ENCODE measurements at regions not wholly inside any gene's neighbourhood (a gene's known extent, or its start where the extent isn't known, plus 50 kb on each side); places are given as distances from the start of the nearest gene placed in this dataset.

DNA sequence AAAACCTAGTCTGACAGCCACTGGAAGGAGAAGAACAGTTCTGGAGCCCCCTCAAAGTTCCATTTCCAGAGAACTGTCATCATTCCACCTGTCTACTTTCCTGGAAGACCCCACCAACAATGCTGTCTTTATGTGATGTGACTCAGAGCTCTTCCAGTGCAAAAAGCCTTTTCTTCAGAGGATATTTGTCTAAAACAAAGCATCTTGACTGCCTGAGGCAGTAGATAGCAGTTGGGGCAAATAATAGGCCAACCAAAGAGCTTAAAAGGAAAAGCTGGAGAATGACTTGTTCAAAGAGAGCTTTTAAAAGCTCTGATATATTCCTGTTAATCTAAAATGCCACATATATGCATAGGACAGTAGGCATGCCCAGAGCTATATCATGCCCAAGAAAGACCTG lies 62.6 kb downstream of the MIS18A start:
- no peak for DNase-seq
- H3K4me3 ChIP-seq, result no peak overlapping the region
- H3K9me3 ChIP-seq (replicated peaks), result peaks cover 15% of the 10 kb centered on the region
- no peaks in the 10 kb centered on the region for H3K27me3 ChIP-seq (ENCODE audit: low read depth)
- H3K36me3 ChIP-seq, result no peaks in the 10 kb centered on the region
- intact Hi-C loops (cut with micrococcal nuclease), result no loop called here
- TF ChIP-seq, protein P1, sequence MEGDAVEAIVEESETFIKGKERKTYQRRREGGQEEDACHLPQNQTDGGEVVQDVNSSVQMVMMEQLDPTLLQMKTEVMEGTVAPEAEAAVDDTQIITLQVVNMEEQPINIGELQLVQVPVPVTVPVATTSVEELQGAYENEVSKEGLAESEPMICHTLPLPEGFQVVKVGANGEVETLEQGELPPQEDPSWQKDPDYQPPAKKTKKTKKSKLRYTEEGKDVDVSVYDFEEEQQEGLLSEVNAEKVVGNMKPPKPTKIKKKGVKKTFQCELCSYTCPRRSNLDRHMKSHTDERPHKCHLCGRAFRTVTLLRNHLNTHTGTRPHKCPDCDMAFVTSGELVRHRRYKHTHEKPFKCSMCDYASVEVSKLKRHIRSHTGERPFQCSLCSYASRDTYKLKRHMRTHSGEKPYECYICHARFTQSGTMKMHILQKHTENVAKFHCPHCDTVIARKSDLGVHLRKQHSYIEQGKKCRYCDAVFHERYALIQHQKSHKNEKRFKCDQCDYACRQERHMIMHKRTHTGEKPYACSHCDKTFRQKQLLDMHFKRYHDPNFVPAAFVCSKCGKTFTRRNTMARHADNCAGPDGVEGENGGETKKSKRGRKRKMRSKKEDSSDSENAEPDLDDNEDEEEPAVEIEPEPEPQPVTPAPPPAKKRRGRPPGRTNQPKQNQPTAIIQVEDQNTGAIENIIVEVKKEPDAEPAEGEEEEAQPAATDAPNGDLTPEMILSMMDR (IDR thresholded peaks at IDR 0.05; ENCODE audit: borderline replicate concordance), result no peak
- H3K27ac ChIP-seq (replicated peaks), result no peak overlapping the region
- no peaks in the 10 kb centered on the region for H3K4me1 ChIP-seq

GRCh38 chr21:32215306-32215685 lies 63.6 kb downstream of the MIS18A start:
- Histone ChIP-seq H3K4me3 (no peak overlapping the region), H3K36me3 (no peaks in the 10 kb centered on the region), H3K9me3 (replicated peaks) (peaks cover 8% of the 10 kb centered on the region), H3K27me3 (ENCODE audit: low read depth) (no peaks in the 10 kb centered on the region), H3K27ac (replicated peaks) (no peak overlapping the region), H3K4me1 (no peaks in the 10 kb centered on the region)
- no peak for DNase-seq
- TF ChIP-seq, protein P1 (IDR thresholded peaks at IDR 0.05; ENCODE audit: borderline replicate concordance), result no peak
- intact Hi-C loops (cut with micrococcal nuclease), result no loop called here

DNA sequence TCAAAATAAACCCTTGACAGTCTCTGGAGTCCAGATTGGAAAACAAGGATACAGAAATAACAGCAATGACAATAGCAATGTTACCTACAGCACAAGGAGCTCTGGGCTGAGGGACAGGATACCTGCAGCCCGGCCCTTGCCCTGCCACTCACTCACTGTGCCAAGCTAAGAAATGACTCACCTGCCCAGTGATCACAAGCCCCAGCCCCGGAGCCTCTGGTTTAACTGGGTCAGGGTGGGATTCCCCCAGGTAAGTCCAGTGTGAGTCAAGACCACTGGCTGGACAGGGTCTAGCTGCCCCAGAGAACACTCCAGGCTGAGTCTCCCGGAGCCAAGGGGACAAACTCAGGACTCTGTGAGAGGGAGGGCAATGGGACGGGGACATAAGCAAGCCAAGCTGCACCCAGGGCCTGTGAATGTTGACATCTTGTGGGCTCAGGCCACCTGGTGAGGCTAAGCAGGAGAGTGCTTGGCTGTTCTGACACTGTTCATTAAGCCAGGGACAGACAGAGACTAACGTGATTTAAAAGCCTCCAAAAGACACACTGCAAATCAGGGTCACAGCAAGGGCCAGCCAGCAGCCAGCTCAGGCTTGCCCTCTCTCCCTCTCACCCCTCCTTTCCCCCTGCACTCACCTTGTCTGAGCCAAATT lies 64.1 kb downstream of the MIS18A start:
- intact Hi-C loops (cut with micrococcal nuclease), result no loop called here
- no peak overlapping the region for H3K27ac ChIP-seq (replicated peaks)
- TF ChIP-seq, protein P1 (IDR thresholded peaks at IDR 0.05; ENCODE audit: borderline replicate concordance), result no peak
- DNase-seq, result no peak
- peaks cover 8% of the 10 kb centered on the region for H3K9me3 ChIP-seq (replicated peaks)
- no peak overlapping the region for H3K4me3 ChIP-seq
- no peaks in the 10 kb centered on the region for H3K4me1 ChIP-seq
- no peaks in the 10 kb centered on the region for H3K27me3 ChIP-seq (ENCODE audit: low read depth)
- no peaks in the 10 kb centered on the region for H3K36me3 ChIP-seq

DNA sequence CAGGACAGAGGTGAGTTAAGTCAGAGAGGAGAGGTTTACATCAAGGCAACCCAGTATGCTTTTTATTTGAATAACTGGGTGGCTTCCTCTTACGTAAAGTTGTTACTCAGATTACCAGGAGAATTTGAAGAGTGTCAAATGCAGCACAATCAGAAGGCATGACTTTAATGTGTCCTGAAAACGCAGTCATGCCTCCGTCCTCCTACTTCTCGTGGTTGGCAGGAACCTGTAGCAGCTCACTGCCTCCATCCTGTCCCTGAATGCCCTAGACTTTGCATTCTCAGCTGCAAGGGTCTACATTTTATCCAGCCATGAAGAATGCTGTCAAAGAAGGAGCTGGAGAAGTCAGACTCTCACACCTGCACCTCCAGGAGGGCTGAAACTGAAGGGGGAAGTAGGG lies 66.7 kb downstream of the MIS18A start:
- H3K36me3 ChIP-seq, result no peaks in the 10 kb centered on the region
- no peak for DNase-seq
- H3K4me1 ChIP-seq, result no peaks in the 10 kb centered on the region
- H3K27me3 ChIP-seq (ENCODE audit: low read depth), result no peaks in the 10 kb centered on the region
- TF ChIP-seq, protein P1 (IDR thresholded peaks at IDR 0.05; ENCODE audit: borderline replicate concordance), result no peak
- no peak overlapping the region for H3K27ac ChIP-seq (replicated peaks)
- intact Hi-C loops (cut with micrococcal nuclease), result no loop called here
- peaks cover 8% of the 10 kb centered on the region for H3K9me3 ChIP-seq (replicated peaks)
- H3K4me3 ChIP-seq, result no peak overlapping the region

DNA sequence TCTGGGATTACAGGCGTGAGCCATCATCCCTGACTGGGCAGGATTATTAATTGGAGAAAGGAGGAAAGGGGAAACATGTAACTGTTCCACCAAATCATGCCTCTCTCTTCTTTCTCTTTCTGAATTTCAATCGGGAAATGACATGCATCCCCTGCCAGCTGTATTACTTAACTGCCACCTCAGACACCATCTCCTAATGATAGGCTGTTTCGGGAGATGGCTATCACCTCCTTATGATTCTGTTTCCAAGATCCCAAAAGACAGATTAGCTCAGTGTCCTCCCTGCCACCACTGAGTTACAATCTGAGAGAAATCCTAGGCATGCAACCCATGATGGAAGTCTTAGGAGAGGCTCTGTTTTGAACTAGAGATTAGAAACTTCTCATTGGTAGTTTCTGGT lies 67.5 kb downstream of the MIS18A start:
- Histone ChIP-seq H3K36me3 (no peaks in the 10 kb centered on the region), H3K4me1 (no peaks in the 10 kb centered on the region), H3K9me3 (replicated peaks) (peaks cover 8% of the 10 kb centered on the region), H3K4me3 (no peak overlapping the region), H3K27ac (replicated peaks) (no peak overlapping the region), H3K27me3 (ENCODE audit: low read depth) (no peaks in the 10 kb centered on the region)
- TF ChIP-seq, protein P1 (IDR thresholded peaks at IDR 0.05; ENCODE audit: borderline replicate concordance), result no peak
- DNase-seq, result no peak
- intact Hi-C loops (cut with micrococcal nuclease), result no loop called here

All from left ventricle myocardium inferior (tissue), 1 donor.